Duodenal mucosa (tissue), 2 donors: ENCODE measurements at regions not wholly inside any gene's neighbourhood (a gene's known extent, or its start where the extent isn't known, plus 50 kb on each side); places are given as distances from the start of the nearest gene placed in this dataset.

Experiments
- H3K27ac ChIP-seq: one replicate; pipeline ENCODE4 v1.7.0; 2013; ENCODE audit warnings: low read depth, low read length
- H3K27me3 ChIP-seq, 2 donors: one replicate each; pipeline ENCODE4 v1.7.0; 2013; ENCODE audit warnings: low read length in 2 of 2, control low read depth in 1 of 2; ENCODE audit not compliant: insufficient read depth in 2 of 2, control insufficient read depth in 1 of 2
- H3K36me3 ChIP-seq, 2 donors: one replicate each; pipeline ENCODE4 v1.7.0; 2013; ENCODE audit warnings: low read length in 2 of 2, control low read depth in 1 of 2; ENCODE audit not compliant: insufficient read depth in 2 of 2, control insufficient read depth in 1 of 2
- H3K4me1 ChIP-seq, 2 donors: one replicate each; pipeline ENCODE4 v1.7.0; 2013; ENCODE audit warnings: low read length in 2 of 2, control low read depth in 1 of 2; ENCODE audit not compliant: insufficient read depth in 2 of 2, control insufficient read depth in 1 of 2
- H3K4me3 ChIP-seq, 2 donors: one replicate each; pipeline ENCODE4 v1.7.0; 2013; ENCODE audit warnings: low read length in 2 of 2, low read depth in 1 of 2
- H3K9ac ChIP-seq, 2 donors: one replicate each; pipeline ENCODE4 v1.7.0; 2013; ENCODE audit warnings: low read length in 2 of 2, low read depth in 1 of 2
- H3K9me3 ChIP-seq, 2 donors: one replicate each; pipeline ENCODE4 v1.7.0; 2013; ENCODE audit warnings: low read length in 2 of 2, control low read depth in 1 of 2; ENCODE audit not compliant: control insufficient read depth in 1 of 2

- no peaks in the 10 kb centered on the region for H3K27me3 ChIP-seq
- H3K36me3 ChIP-seq = no peaks in the 10 kb centered on the region
- H3K4me3 ChIP-seq = no peak overlapping the region
- H3K9ac ChIP-seq = no peak overlapping the region
- no peaks in the 10 kb centered on the region for H3K9me3 ChIP-seq
- H3K27ac ChIP-seq = no peak overlapping the region
- H3K4me1 ChIP-seq = peaks cover 0 to 20% of the 10 kb centered on the region in 2 donors
These were observed 87.2 kb downstream of the AREG start for GRCh38 chr4:74531963-74532794.

GRCh38 chr4:74534121-74534520, 89.2 kb downstream of the AREG start:
- Histone ChIP-seq H3K4me3 (no peak overlapping the region), H3K9me3 (no peaks in the 10 kb centered on the region), H3K27ac (no peak overlapping the region), H3K36me3 (no peaks in the 10 kb centered on the region), H3K4me1 (peaks cover 4 to 26% of the 10 kb centered on the region in 2 donors), H3K9ac (no peak overlapping the region), H3K27me3 (no peaks in the 10 kb centered on the region)

GRCh38 chr4:74534936-74535335, 90.0 kb downstream of the AREG start:
- Histone ChIP-seq H3K27ac (no peak overlapping the region), H3K4me3 (no peak overlapping the region), H3K36me3 (no peaks in the 10 kb centered on the region), H3K4me1 (peaks cover 4 to 32% of the 10 kb centered on the region in 2 donors), H3K9ac (no peak overlapping the region), H3K27me3 (no peaks in the 10 kb centered on the region), H3K9me3 (no peaks in the 10 kb centered on the region)

- Histone ChIP-seq H3K36me3 (no peaks in the 10 kb centered on the region), H3K4me3 (no peak overlapping the region), H3K9ac (no peak overlapping the region), H3K4me1 (peaks cover 4 to 32% of the 10 kb centered on the region in 2 donors), H3K27me3 (no peaks in the 10 kb centered on the region), H3K9me3 (no peaks in the 10 kb centered on the region), H3K27ac (no peak overlapping the region)
These were observed 90.6 kb downstream of the AREG start for GRCh38 chr4:74535512-74535911.

GRCh38 chr4:74536557-74536956, 91.6 kb downstream of the AREG start:
- Histone ChIP-seq H3K4me1 (peaks cover 11 to 35% of the 10 kb centered on the region in 2 donors), H3K27ac (no peak overlapping the region), H3K4me3 (no peak overlapping the region), H3K9me3 (no peaks in the 10 kb centered on the region), H3K36me3 (no peaks in the 10 kb centered on the region), H3K27me3 (no peaks in the 10 kb centered on the region), H3K9ac (no peak overlapping the region)

- Histone ChIP-seq H3K27me3 (no peaks in the 10 kb centered on the region), H3K27ac (no peak overlapping the region), H3K9me3 (no peaks in the 10 kb centered on the region), H3K4me1 (peaks cover 18 to 38% of the 10 kb centered on the region in 2 donors), H3K4me3 (no peak overlapping the region), H3K9ac (no peak overlapping the region), H3K36me3 (no peaks in the 10 kb centered on the region)
These were observed 92.5 kb downstream of the AREG start for GRCh38 chr4:74537459-74537858.

- H3K9me3 ChIP-seq = no peaks in the 10 kb centered on the region
- no peak overlapping the region for H3K4me3 ChIP-seq
- H3K36me3 ChIP-seq = no peaks in the 10 kb centered on the region
- peaks cover 35 to 52% of the 10 kb centered on the region in 2 donors for H3K4me1 ChIP-seq
- no peak overlapping the region for H3K9ac ChIP-seq
- H3K27me3 ChIP-seq = no peaks in the 10 kb centered on the region
- no peak overlapping the region for H3K27ac ChIP-seq
These were observed 94.3 kb downstream of the AREG start for GRCh38 chr4:74539044-74539790.

- Histone ChIP-seq H3K27ac (no peak overlapping the region), H3K4me3 (no peak overlapping the region), H3K9ac (no peak overlapping the region), H3K9me3 (no peaks in the 10 kb centered on the region), H3K36me3 (no peaks in the 10 kb centered on the region), H3K4me1 (peaks cover 40 to 51% of the 10 kb centered on the region in 2 donors), H3K27me3 (no peaks in the 10 kb centered on the region)
These were observed 95.3 kb downstream of the AREG start for GRCh38 chr4:74540193-74540592.

- Histone ChIP-seq H3K9ac (no peak overlapping the region), H3K27me3 (no peaks in the 10 kb centered on the region), H3K4me1 (peaks cover 40 to 50% of the 10 kb centered on the region in 2 donors), H3K4me3 (no peak overlapping the region), H3K9me3 (no peaks in the 10 kb centered on the region), H3K27ac (no peak overlapping the region), H3K36me3 (no peaks in the 10 kb centered on the region)
These were observed 96.7 kb downstream of the AREG start for GRCh38 chr4:74541667-74542066.

- no peak overlapping the region for H3K27ac ChIP-seq
These were observed 98.4 kb downstream of the AREG start for GRCh38 chr4:74543231-74543781.

More at GRCh38 chr4:74543231-74543781, 98.4 kb downstream of the AREG start:
- no peak overlapping the region for H3K9ac ChIP-seq
- no peaks in the 10 kb centered on the region for H3K9me3 ChIP-seq
- peak overlapping the region in 1 of 2 donors; percentile 32 for H3K4me3 ChIP-seq
- H3K4me1 ChIP-seq = peaks cover 40 to 50% of the 10 kb centered on the region in 2 donors
- H3K36me3 ChIP-seq = no peaks in the 10 kb centered on the region
- no peaks in the 10 kb centered on the region for H3K27me3 ChIP-seq
